Tibial nerve (tissue), 4 donors: ENCODE measurements at regions not wholly inside any gene's neighbourhood (a gene's known extent, or its start where the extent isn't known, plus 50 kb on each side); places are given as distances from the start of the nearest gene placed in this dataset.
A peak's percentile ranks its signal among the peaks of the same experiment; 100 is the strongest.

Experiments
- DNase-seq, 2 donors: peaks; one replicate each; pipeline ENCODE4 v3.0.0-alpha.2; 2019; ENCODE audit warnings: low spot score in 2 of 2
- H3K27ac ChIP-seq, 4 donors: fragments of 200-600 bp; sonication (generic) in 3 of 4; one replicate each; pipeline ENCODE4 v1.5.1; 2017 to 2019; ENCODE audit warnings: mild to moderate bottlenecking in 1 of 4
- H3K27me3 ChIP-seq, 2 donors: fragments of 200-600 bp; sonication (generic) in 1 of 2; one replicate each; pipeline versions ENCODE4 v1.5.1 to v1.6.0; 2017 to 2019
- H3K36me3 ChIP-seq, 3 donors: fragments of 200-600 bp; sonication (generic); one replicate each; pipeline ENCODE4 v1.5.1; 2018 to 2019
- H3K4me1 ChIP-seq, 4 donors: fragments of 200-600 bp; sonication (generic) in 3 of 4; one replicate each; pipeline ENCODE4 v1.5.1; 2017 to 2019
- H3K4me3 ChIP-seq, 4 donors: fragments of 200-600 bp; sonication (generic) in 3 of 4; one replicate each; pipeline ENCODE4 v1.5.1; 2017 to 2019; ENCODE audit warnings: mild to moderate bottlenecking in 1 of 4, moderate library complexity in 1 of 4
- H3K9me3 ChIP-seq, 4 donors: fragments of 200-600 bp; sonication (generic) in 3 of 4; one replicate each; pipeline ENCODE4 v1.5.1; 2017 to 2019
- CTCF ChIP-seq, 5 experiments: fragments of 200-600 bp in 3 of 5; fragments of 450-650 bp in 2 of 5; sonication (generic) in 3 of 5; IDR thresholded peaks; one replicate each; pipeline ENCODE4 v1.5.1; 2016 to 2019; ENCODE audit warnings: antibody characterized with exemption in 5 of 5, mild to moderate bottlenecking in 3 of 5, moderate library complexity in 2 of 5
- EP300 ChIP-seq, 2 donors: sonication (generic); formaldehyde crosslinking; IDR thresholded peaks; one replicate each; pipeline ENCODE4 v1.6.1; 2017; ENCODE audit warnings: antibody characterized with exemption in 2 of 2, mild to moderate bottlenecking in 1 of 2
- POLR2A ChIP-seq, 2 donors: fragments of 450-650 bp; IDR thresholded peaks; one replicate each; pipeline ENCODE4 v1.6.1; 2017; ENCODE audit warnings: antibody characterized with exemption in 2 of 2, mild to moderate bottlenecking in 2 of 2, moderate library complexity in 2 of 2
- WGBS, 2 donors: methylation state at CpG; one replicate each; pipeline ENCODE4 v1.1.5; 2018; 5-methylcytosine and 5-hydroxymethylcytosine counted together

- Histone ChIP-seq H3K9me3 (no peaks in the 10 kb centered on the region), H3K4me3 (no peak overlapping the region), H3K27me3 (no peaks in the 10 kb centered on the region), H3K4me1 (no peaks in the 10 kb centered on the region), H3K36me3 (no peaks in the 10 kb centered on the region), H3K27ac (no peak overlapping the region)
- TF ChIP-seq EP300 (IDR thresholded peaks at IDR 0.05) (no peak), POLR2A (IDR thresholded peaks at IDR 0.05) (no peak), CTCF (IDR thresholded peaks at IDR 0.05) (no peak)
- 88 to 89% methylated on average over 8 of the region's 8 CpGs for WGBS, 2 donors
- DNase-seq = no peak
These were observed 1075.0 kb upstream of the TENM3 start for GRCh38 chr4:181168011-181168805.

GRCh38 chr4:181173046-181173445 is 1070.2 kb upstream of the TENM3 start:
- no peak for DNase-seq
- 44 to 48% methylated on average over 5 of the region's 5 CpGs for WGBS, 2 donors
- H3K4me3 ChIP-seq = no peak overlapping the region
- H3K27me3 ChIP-seq = no peaks in the 10 kb centered on the region
- H3K36me3 ChIP-seq = no peaks in the 10 kb centered on the region
- H3K4me1 ChIP-seq = no peaks in the 10 kb centered on the region
- peak overlapping the region in 1 of 4 donors; percentile 15 for H3K27ac ChIP-seq
- TF ChIP-seq EP300 (IDR thresholded peaks at IDR 0.05) = peak in 1 of 2 donors; percentile 11
- TF ChIP-seq POLR2A (IDR thresholded peaks at IDR 0.05) = no peak
- no peak for TF ChIP-seq CTCF (IDR thresholded peaks at IDR 0.05)
- no peaks in the 10 kb centered on the region for H3K9me3 ChIP-seq

GRCh38 chr4:181176306-181176705 is 1066.9 kb upstream of the TENM3 start:
- WGBS, 2 donors = 58 to 61% methylated on average over 6 of the region's 6 CpGs
- Histone ChIP-seq H3K27me3 (no peaks in the 10 kb centered on the region), H3K4me1 (no peaks in the 10 kb centered on the region), H3K9me3 (no peaks in the 10 kb centered on the region), H3K27ac (no peak overlapping the region), H3K36me3 (no peaks in the 10 kb centered on the region), H3K4me3 (no peak overlapping the region)
- no peak for DNase-seq
- TF ChIP-seq POLR2A (IDR thresholded peaks at IDR 0.05) (no peak), EP300 (IDR thresholded peaks at IDR 0.05) (no peak), CTCF (IDR thresholded peaks at IDR 0.05) (no peak)

GRCh38 chr4:181181331-181181730 is 1061.9 kb upstream of the TENM3 start:
- H3K27ac ChIP-seq = no peak overlapping the region
- no peak overlapping the region for H3K4me3 ChIP-seq
- no peaks in the 10 kb centered on the region for H3K27me3 ChIP-seq
- no peak for TF ChIP-seq POLR2A (IDR thresholded peaks at IDR 0.05)
- TF ChIP-seq CTCF (IDR thresholded peaks at IDR 0.05) = no peak
- no peak for TF ChIP-seq EP300 (IDR thresholded peaks at IDR 0.05)
- H3K36me3 ChIP-seq = no peaks in the 10 kb centered on the region
- peaks cover 0 to 14% (median 0%) of the 10 kb centered on the region in 4 donors for H3K9me3 ChIP-seq
- H3K4me1 ChIP-seq = no peaks in the 10 kb centered on the region
- WGBS, 2 donors = 36 to 50% methylated on average over 1 of the region's 1 CpG
- DNase-seq = no peak

- no peak for DNase-seq
- H3K36me3 ChIP-seq = no peaks in the 10 kb centered on the region
- no peak overlapping the region for H3K27ac ChIP-seq
- peaks cover 0 to 20% (median 2%) of the 10 kb centered on the region in 4 donors for H3K4me1 ChIP-seq
- 50 to 60% methylated on average over 7 of the region's 7 CpGs for WGBS, 2 donors
- no peaks in the 10 kb centered on the region for H3K27me3 ChIP-seq
- no peak for TF ChIP-seq CTCF (IDR thresholded peaks at IDR 0.05)
- TF ChIP-seq EP300 (IDR thresholded peaks at IDR 0.05) = no peak
- TF ChIP-seq POLR2A (IDR thresholded peaks at IDR 0.05) = no peak
- H3K9me3 ChIP-seq = peaks cover 0 to 18% (median 0%) of the 10 kb centered on the region in 4 donors
- H3K4me3 ChIP-seq = no peak overlapping the region
These were observed 1053.5 kb upstream of the TENM3 start for GRCh38 chr4:181189751-181190150.
